ENCODE measurements at regions not wholly inside any gene's neighbourhood (a gene's known extent, or its start where the extent isn't known, plus 50 kb on each side); places are given as distances from the start of the nearest gene placed in this dataset.

- FAIRE-seq, result no peak
Measured at GRCh38 chr11:70872299-70872698, 380.1 kb downstream of the SHANK2 start.

GRCh38 chr11:70872955-70873735 lies 379.2 kb downstream of the SHANK2 start:
- FAIRE-seq (no peak), DNase-seq (ENCODE audit: insufficient read length, low spot score) (no peak)
- TF ChIP-seq POLR2A (IDR thresholded peaks at IDR 0.05; ENCODE audit: low read depth, low read length), result no peak

More at GRCh38 chr11:70872299-70872698, 380.1 kb downstream of the SHANK2 start:
- no peak for TF ChIP-seq POLR2A (IDR thresholded peaks at IDR 0.05; ENCODE audit: low read depth, low read length)
- no peak for DNase-seq (ENCODE audit: insufficient read length, low spot score)

- FAIRE-seq, result no peak
- no peak for TF ChIP-seq POLR2A (IDR thresholded peaks at IDR 0.05; ENCODE audit: low read depth, low read length)
- no peak for DNase-seq (ENCODE audit: insufficient read length, low spot score)
Measured at GRCh38 chr11:70873736-70874412, 378.5 kb downstream of the SHANK2 start.

- no peak for DNase-seq (ENCODE audit: insufficient read length, low spot score)
- no peak for FAIRE-seq
- no peak for TF ChIP-seq POLR2A (IDR thresholded peaks at IDR 0.05; ENCODE audit: low read depth, low read length)
Measured at GRCh38 chr11:70876685-70877084, 375.7 kb downstream of the SHANK2 start.

- no peak for TF ChIP-seq POLR2A (IDR thresholded peaks at IDR 0.05; ENCODE audit: low read depth, low read length)
- DNase-seq (ENCODE audit: insufficient read length, low spot score) (no peak), FAIRE-seq (no peak)
Measured at GRCh38 chr11:70877151-70877550, 375.2 kb downstream of the SHANK2 start.

DNA sequence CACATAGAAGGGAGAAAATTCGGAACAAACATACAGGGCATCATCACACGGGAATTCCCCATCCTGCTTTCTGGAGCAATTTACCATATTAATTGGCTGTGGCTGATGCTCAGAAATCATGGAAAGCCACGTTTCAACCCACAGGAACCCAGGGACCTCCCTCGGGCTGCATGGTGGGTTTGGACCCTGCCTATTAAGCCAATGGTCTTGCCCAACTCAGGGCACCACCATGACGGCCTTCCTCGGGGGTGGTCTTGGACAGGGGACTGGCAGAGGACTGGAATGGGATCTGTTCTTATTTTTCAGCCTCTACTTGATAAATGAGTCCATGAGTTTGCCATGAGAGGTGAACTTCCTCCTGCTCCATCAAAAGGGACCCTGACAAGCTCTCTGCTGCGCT lies 374.0 kb downstream of the SHANK2 start:
- DNase-seq (ENCODE audit: insufficient read length, low spot score), result no peak
- no peak for FAIRE-seq
- TF ChIP-seq POLR2A (IDR thresholded peaks at IDR 0.05; ENCODE audit: low read depth, low read length), result no peak

DNA sequence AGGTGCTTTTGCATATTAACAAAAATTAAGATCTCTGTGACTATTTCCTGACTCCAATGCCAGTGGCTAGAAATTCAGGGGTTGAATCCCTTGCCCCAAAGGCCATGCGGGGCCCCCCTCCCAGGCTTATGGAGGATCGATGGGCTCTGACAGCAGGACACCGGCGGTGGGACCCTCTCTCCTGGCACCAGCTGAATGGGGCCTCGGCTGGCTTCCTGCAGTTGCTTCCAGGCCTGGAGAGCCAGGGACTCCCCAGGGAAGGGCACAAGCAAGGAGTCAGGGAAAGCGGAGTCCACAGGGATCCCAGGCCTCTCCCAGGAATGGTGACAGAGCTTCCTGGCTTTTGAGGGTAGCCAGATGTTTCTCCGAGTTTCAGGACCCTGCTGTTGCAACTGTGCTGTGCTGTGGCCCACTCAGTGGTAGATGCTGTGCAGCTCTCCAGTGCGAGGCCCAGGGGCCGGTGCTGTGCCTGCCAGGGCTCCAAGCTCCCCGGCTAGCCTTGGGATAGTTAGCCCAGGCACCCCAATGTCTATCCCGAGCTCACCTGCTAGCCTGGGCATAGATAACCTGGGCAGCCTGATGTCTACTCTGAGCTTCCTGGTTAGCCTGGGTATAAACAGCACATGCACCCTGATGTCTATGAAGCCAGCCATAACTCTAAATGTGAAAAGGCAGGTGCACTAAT lies 372.6 kb downstream of the SHANK2 start:
- no peak for DNase-seq (ENCODE audit: insufficient read length, low spot score)
- no peak for FAIRE-seq
- TF ChIP-seq POLR2A (IDR thresholded peaks at IDR 0.05; ENCODE audit: low read depth, low read length), result no peak

DNA sequence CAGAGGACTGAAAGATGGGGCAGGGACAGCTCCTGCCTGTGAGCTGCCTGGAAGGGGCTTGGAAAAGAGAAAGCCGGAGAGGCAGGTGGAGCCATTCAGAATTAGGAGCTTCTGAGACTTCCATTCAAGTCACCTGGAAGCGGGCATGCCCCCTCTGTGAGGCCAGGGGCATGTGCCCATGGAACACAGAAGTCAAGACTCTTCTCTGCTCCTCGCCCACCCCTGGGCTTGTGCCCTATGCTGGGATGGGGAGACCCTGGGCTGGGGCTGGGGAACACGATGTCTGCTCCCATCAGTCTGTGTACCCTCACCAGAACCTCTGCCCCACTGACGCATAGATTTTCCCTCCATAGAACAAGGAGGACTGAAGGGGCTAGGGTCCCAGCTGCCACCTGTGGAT lies 372.0 kb downstream of the SHANK2 start:
- FAIRE-seq (no peak), DNase-seq (ENCODE audit: insufficient read length, low spot score) (no peak)
- no peak for TF ChIP-seq POLR2A (IDR thresholded peaks at IDR 0.05; ENCODE audit: low read depth, low read length)

GRCh38 chr11:70881948-70882715 lies 370.2 kb downstream of the SHANK2 start:
- no peak for DNase-seq (ENCODE audit: insufficient read length, low spot score)
- no peak for FAIRE-seq
- TF ChIP-seq POLR2A (IDR thresholded peaks at IDR 0.05; ENCODE audit: low read depth, low read length), result no peak

GRCh38 chr11:70882716-70883085 lies 369.7 kb downstream of the SHANK2 start:
- FAIRE-seq (no peak), DNase-seq (ENCODE audit: insufficient read length, low spot score) (no peak)
- no peak for TF ChIP-seq POLR2A (IDR thresholded peaks at IDR 0.05; ENCODE audit: low read depth, low read length)

GRCh38 chr11:70883323-70883940 lies 368.9 kb downstream of the SHANK2 start:
- no peak for TF ChIP-seq POLR2A (IDR thresholded peaks at IDR 0.05; ENCODE audit: low read depth, low read length)
- DNase-seq (ENCODE audit: insufficient read length, low spot score), result no peak
- FAIRE-seq, result no peak

DNA sequence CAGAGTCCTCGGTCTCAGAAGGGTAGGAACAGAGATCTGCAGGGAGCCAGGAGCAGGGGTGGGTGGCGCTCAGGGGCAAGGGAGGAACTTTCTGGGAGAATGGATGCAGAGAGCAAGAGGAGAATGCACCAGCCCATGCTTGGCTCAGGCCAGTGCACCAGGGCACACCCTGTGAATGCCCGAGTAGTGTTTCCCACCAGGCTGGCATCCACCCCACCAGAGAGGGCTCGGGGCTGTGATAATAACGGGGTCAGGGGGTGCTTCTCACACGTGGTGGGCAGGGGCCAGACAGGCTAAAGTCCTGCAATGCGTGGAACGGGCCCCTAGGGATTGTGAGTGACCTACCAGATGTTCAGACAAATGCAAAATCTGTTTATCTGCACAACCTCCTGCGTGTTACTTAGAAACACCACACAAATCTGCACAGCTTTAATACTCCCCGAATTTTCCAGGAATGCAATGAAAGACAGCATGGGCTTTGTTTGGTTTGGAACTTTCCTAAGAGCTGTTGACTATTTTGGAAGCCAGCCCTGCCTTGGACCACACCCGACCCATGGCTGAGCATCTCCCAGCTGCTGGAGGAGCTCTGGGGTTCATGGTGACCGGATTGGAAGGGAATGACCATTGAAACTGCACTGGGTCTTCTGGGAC lies 368.3 kb downstream of the SHANK2 start:
- no peak for DNase-seq (ENCODE audit: insufficient read length, low spot score)
- FAIRE-seq, result no peak
- no peak for TF ChIP-seq POLR2A (IDR thresholded peaks at IDR 0.05; ENCODE audit: low read depth, low read length)
